Loucy (cell line): ENCODE measurements at regions not wholly inside any gene's neighbourhood (a gene's known extent, or its start where the extent isn't known, plus 50 kb on each side); places are given as distances from the start of the nearest gene placed in this dataset.

Source experiments
- H2AFZ ChIP-seq: fragments of 200-600 bp; sonication (generic); 2 replicates; pipeline ENCODE4 v1.6.0; 2016; ENCODE audit warnings: antibody characterized with exemption, mild to moderate bottlenecking, low read length, moderate library complexity
- H3F3A ChIP-seq: fragments of 200-600 bp; 2 replicates; pipeline ENCODE4 v1.6.0; 2016; ENCODE audit warnings: antibody characterized with exemption, low read depth, mild to moderate bottlenecking
- H3K27me3 ChIP-seq: fragments of 200-600 bp; sonication (generic); 2 replicates; pipeline ENCODE4 v1.6.1; 2014; ENCODE audit warnings: low read length, mild to moderate bottlenecking; ENCODE audit not compliant: insufficient read depth, poor library complexity, severe bottlenecking
- H3K36me3 ChIP-seq: fragments of 200-600 bp; sonication (generic); 2 replicates; pipeline ENCODE4 v1.6.1; 2016; ENCODE audit warnings: low read length; ENCODE audit not compliant: insufficient read depth
- H3K4me1 ChIP-seq: fragments of 200-600 bp; sonication (generic); 2 replicates; pipeline ENCODE4 v1.5.1; 2014; ENCODE audit warnings: low read length, mild to moderate bottlenecking; ENCODE audit not compliant: insufficient read depth, poor library complexity, severe bottlenecking
- H3K4me2 ChIP-seq: fragments of 200-600 bp; sonication (generic); 2 replicates; pipeline ENCODE4 v1.6.0; 2014; ENCODE audit warnings: antibody characterized with exemption, low read length, low read depth, mild to moderate bottlenecking; ENCODE audit not compliant: poor library complexity, severe bottlenecking
- H3K4me3 ChIP-seq: fragments of 200-600 bp; sonication (generic); 2 replicates; pipeline ENCODE4 v1.5.1; 2014; ENCODE audit warnings: low read length, mild to moderate bottlenecking, mixed read lengths; ENCODE audit not compliant: poor library complexity, severe bottlenecking
- H3K79me2 ChIP-seq: fragments of 200-600 bp; sonication (generic); 2 replicates; pipeline ENCODE4 v1.6.1; 2014; ENCODE audit warnings: low read length; ENCODE audit not compliant: insufficient read depth
- H3K9ac ChIP-seq: fragments of 200-600 bp; sonication (generic); 2 replicates; pipeline ENCODE4 v1.6.0; 2014; ENCODE audit warnings: mild to moderate bottlenecking, low read depth, low read length, moderate library complexity; ENCODE audit not compliant: poor library complexity, severe bottlenecking
- H3K9me2 ChIP-seq: fragments of 200-600 bp; sonication (generic); replicated peaks from 2 replicates; pipeline ENCODE4 v1.6.1; 2016; ENCODE audit warnings: low read depth, low read length, mixed read lengths
- H3K9me3 ChIP-seq: fragments of 200-600 bp; sonication (generic); 2 replicates; pipeline ENCODE4 v1.6.1; 2014; ENCODE audit warnings: mild to moderate bottlenecking, antibody characterized with exemption, low read length, low read depth; ENCODE audit not compliant: insufficient read depth
- H4K20me1 ChIP-seq: fragments of 200-600 bp; sonication (generic); 2 replicates; pipeline ENCODE4 v1.6.0; 2014; ENCODE audit warnings: antibody characterized with exemption, low read length, mild to moderate bottlenecking; ENCODE audit not compliant: insufficient read depth, poor library complexity, severe bottlenecking
- EZH2phosphoT487 ChIP-seq: fragments of 200-600 bp; IDR thresholded peaks from 2 replicates; pipeline ENCODE4 v1.6.1; 2018; ENCODE audit warnings: antibody characterized with exemption, mild to moderate bottlenecking, moderate library complexity, borderline replicate concordance
- TF ChIP-seq, protein P1 (sequence below): fragments of 200-600 bp; sonication (generic); conservative IDR thresholded peaks from 2 replicates; pipeline ENCODE4 v1.5.1; 2014; ENCODE audit warnings: mild to moderate bottlenecking, antibody characterized with exemption, low read length

DNA sequence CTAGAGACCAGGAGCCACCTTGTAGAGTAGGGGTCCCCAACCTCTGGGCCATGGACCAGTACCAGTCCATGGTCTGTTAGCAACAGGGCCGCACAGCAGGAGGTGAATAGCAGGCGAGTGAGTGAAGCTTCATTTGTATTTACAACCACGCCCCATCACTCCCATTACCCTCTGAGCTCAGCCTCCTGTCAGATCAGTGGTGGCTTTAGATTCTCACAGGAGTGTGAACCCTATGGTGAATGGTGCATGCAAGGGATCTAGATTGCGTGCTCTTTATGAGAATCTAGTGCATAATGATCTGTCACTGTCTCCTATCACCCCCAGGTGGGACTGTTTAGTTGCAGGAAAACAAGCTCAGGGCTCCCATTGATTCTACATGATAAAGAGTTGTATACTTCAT is 303.6 kb downstream of the KCNRG start:
- Histone ChIP-seq H3K79me2 (peaks cover 40% of the 10 kb centered on the region), H3K27me3 (no peaks in the 10 kb centered on the region), H3K4me2 (peak overlapping the region; percentile 72), H3K36me3 (no peaks in the 10 kb centered on the region; the same call in 1 of the 2 replicates), H3K4me3 (no peak overlapping the region), H2AFZ (no peak overlapping the region), H3F3A (peaks cover 12% of the 10 kb centered on the region), H3K9me2 (no peaks in the 10 kb centered on the region), H4K20me1 (no peaks in the 10 kb centered on the region), H3K9ac (no peak overlapping the region), H3K9me3 (no peaks in the 10 kb centered on the region), H3K4me1 (peaks cover 40% of the 10 kb centered on the region)
- no peak for TF ChIP-seq EZH2phosphoT487
- TF ChIP-seq, protein P1, sequence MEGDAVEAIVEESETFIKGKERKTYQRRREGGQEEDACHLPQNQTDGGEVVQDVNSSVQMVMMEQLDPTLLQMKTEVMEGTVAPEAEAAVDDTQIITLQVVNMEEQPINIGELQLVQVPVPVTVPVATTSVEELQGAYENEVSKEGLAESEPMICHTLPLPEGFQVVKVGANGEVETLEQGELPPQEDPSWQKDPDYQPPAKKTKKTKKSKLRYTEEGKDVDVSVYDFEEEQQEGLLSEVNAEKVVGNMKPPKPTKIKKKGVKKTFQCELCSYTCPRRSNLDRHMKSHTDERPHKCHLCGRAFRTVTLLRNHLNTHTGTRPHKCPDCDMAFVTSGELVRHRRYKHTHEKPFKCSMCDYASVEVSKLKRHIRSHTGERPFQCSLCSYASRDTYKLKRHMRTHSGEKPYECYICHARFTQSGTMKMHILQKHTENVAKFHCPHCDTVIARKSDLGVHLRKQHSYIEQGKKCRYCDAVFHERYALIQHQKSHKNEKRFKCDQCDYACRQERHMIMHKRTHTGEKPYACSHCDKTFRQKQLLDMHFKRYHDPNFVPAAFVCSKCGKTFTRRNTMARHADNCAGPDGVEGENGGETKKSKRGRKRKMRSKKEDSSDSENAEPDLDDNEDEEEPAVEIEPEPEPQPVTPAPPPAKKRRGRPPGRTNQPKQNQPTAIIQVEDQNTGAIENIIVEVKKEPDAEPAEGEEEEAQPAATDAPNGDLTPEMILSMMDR, result no peak

DNA sequence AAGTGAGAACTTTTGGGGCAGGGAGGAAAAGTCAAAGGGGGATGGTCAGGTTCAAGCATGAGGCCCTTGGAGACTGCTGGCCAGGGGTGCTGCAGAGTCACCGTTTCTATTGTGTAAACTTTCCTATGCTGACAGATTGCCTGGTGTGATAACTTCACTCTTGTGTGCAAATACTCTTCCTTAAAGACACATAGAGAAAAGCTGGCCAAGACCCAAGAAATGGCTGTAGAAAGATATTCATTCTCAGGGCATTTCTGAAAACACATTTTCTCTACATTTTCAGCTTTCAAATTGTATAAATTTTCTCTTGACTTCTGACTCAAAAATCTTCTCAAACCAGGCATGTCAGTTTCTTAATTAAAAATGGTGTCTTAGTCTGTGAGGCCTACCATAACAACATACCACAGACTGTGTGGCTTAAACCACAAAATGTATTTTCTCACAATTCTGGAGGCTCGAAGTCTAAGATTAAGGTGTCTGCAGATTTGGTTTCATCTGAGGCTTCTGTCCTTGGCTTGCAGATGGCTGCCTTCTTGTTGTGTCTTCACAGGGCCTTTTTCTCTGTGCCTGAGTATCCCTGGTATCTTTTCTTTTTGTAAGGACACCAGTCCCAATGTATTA is 304.5 kb downstream of the KCNRG start:
- peaks cover 35% of the 10 kb centered on the region for H3K4me1 ChIP-seq
- peaks cover 41% of the 10 kb centered on the region for H3K79me2 ChIP-seq
- no peaks in the 10 kb centered on the region for H4K20me1 ChIP-seq
- no peak for TF ChIP-seq EZH2phosphoT487
- TF ChIP-seq, protein P1, result no peak
- H3K4me2 ChIP-seq, result peak overlapping the region; percentile 72
- H2AFZ ChIP-seq, result no peak overlapping the region
- peak overlapping the region; percentile 45 for H3K9ac ChIP-seq
- H3K27me3 ChIP-seq, result no peaks in the 10 kb centered on the region
- H3F3A ChIP-seq, result peaks cover 12% of the 10 kb centered on the region
- H3K9me2 ChIP-seq, result no peaks in the 10 kb centered on the region
- H3K36me3 ChIP-seq, result no peaks in the 10 kb centered on the region; the same call in 1 of the 2 replicates
- peak overlapping the region; percentile 50 for H3K4me3 ChIP-seq
- H3K9me3 ChIP-seq, result no peaks in the 10 kb centered on the region

DNA sequence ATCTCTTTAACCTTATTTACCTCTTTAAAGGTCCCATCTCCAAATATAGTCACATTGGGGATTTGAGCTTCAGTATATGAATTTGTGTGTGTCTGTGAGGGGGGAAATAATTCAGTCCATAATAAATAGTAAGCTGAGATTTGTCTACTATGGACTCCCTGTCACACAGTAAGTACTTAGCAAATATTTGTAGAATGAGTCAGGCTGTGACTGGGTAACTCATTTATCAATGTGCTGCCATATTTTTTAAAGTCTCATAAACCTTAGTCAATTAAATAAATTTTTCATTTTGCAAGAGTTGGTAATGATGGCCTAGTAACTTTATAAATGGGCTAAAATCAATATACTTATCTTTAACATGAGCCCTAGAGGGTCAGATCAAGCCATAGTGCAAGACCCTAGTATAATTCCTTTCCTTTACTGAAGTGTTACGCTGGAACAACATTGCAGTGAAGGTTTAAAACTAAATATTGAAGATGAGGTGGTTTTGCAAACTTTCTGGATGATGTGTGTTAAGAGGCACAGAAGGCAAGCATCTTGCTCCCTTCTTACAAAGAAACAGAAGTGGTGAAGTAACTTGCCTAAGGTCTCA is 305.1 kb downstream of the KCNRG start:
- peaks cover 38% of the 10 kb centered on the region for H3K79me2 ChIP-seq
- H3K4me1 ChIP-seq, result peaks cover 32% of the 10 kb centered on the region
- H4K20me1 ChIP-seq, result no peaks in the 10 kb centered on the region
- H3K9me2 ChIP-seq, result no peaks in the 10 kb centered on the region
- H3K27me3 ChIP-seq, result no peaks in the 10 kb centered on the region
- H3K9ac ChIP-seq, result no peak overlapping the region
- H3K4me3 ChIP-seq, result peak overlapping the region; percentile 50
- H3F3A ChIP-seq, result peaks cover 12% of the 10 kb centered on the region
- peak overlapping the region; percentile 72 for H3K4me2 ChIP-seq
- no peak overlapping the region for H2AFZ ChIP-seq
- TF ChIP-seq, protein P1, result no peak
- TF ChIP-seq EZH2phosphoT487, result no peak
- no peaks in the 10 kb centered on the region; the same call in 1 of the 2 replicates for H3K36me3 ChIP-seq
- no peaks in the 10 kb centered on the region for H3K9me3 ChIP-seq
